ENCODE measurements at regions not wholly inside any gene's neighbourhood (a gene's known extent, or its start where the extent isn't known, plus 50 kb on each side); places are given as distances from the start of the nearest gene placed in this dataset.
A peak's percentile ranks its signal among the peaks of the same experiment; 100 is the strongest.

DNA sequence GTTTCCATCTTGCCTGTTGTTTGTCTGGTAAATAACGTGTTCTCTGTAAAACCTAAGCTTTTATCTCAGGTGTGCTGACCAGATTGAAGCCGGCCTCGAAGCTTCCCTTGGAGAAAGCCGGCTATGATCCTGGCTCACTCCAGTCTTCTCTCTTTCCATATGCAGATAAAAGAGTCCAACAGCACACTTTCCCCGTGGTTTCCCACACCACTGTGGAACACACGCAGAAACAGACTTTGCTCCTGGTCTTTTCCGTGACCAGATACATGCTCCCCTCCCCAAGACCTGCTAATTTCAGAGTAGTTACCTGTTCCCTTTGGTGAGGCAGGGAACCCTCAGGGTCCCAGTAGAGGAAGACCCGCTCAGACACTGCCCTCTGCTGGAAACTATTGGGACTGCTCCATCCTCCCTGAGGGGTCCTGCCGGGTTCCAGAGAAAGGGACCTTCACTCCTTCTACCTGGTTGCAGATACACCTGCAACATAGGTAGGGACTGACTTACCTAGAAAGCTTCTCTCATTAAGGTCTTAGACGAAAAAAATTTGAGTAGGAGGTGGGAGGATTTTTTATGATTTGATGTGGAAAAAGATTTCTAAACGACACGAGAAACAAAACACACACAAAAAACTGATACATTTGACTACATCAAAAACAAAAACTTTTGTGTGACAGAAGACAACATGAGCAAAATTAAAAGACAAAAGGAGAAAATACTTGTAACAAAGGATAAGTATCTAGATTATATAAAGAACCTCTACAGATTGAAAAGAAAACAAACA, 415.4 kb upstream of the CCDC196 start:
- peak; percentile 50 for DNase-seq (ENCODE audit: low spot score)
- intact Hi-C loops (cut with micrococcal nuclease; ENCODE audit: unreplicated experiment), result loop anchor here (1.0 to 10.0 kb wide), 4 partner anchors 111 to 906 kb away; partner anchors contain the start of gene FUT8

DNA sequence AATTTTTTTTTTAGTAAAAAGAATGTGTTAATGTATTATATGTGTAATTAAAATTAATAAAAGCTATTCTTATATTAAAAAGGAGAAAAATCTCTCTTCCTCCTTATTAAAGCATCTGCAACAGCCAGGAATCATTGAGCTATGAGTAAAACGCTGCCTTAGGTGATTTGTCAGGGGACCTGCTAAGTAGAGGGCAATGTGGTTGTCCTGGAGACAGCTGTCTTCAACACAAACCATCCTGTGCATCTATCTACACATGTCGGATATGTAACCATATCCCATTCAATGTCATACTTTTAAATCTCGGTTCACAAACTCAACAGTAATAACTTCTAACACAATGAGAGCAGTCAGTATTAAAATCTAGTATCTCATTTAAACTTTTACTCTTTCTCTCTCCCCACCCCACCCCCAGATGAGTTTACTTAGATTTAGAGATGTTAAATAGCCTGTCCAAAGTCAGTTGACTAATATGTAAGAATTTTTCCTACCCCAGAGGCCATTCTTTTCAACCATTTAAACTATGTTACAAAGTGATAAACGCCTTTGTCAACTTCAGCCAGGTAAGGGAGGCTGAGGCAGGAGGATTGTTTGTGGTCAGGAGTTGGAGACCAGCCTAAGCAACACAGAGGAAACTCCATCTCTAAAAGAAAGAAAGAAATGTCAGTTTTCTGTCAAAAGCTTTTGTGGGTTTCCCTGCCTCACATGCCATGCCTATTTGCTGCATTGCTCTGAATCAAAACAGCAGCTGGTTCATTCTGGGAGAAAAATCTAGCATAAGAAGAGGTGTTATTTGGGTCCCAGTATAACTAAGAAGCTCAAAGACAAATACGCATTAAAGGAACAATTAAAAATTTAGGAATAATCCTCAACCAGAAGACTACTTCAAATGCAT, 413.7 kb upstream of the CCDC196 start:
- Histone ChIP-seq H3K4me3 (ENCODE audit: low read depth, low read length, poor library complexity, severe bottlenecking) (no peak overlapping the region), H3K27ac (ENCODE audit: low read depth, low read length, poor library complexity, severe bottlenecking) (no peak overlapping the region), H3K27me3 (replicated peaks; ENCODE audit: insufficient read depth, low read depth, low read length, poor library complexity) (no peaks in the 10 kb centered on the region), H3K4me1 (ENCODE audit: insufficient read depth, low read length, poor library complexity, severe bottlenecking) (no peaks in the 10 kb centered on the region), H3K9me3 (ENCODE audit: low read depth, low read length, poor library complexity, severe bottlenecking) (no peaks in the 10 kb centered on the region), H3K36me3 (ENCODE audit: insufficient read depth, low read length, poor library complexity, severe bottlenecking) (no peaks in the 10 kb centered on the region)
- BruUV-seq (replicated peaks), result no TSS peak
- POLR2A ChIA-PET (ENCODE audit: low non-redundant PET), result no interaction called here
- intact Hi-C loops (cut with micrococcal nuclease; ENCODE audit: unreplicated experiment), result loop anchor here (10.0 kb wide), 1 partner anchor 238 kb away; no protein-coding TSS in a partner anchor
- no peak for DNase-seq (ENCODE audit: low spot score)
- TF ChIP-seq EZH2 (IDR thresholded peaks at IDR 0.05; ENCODE audit: borderline replicate concordance, low read depth, low read length, poor library complexity, severe bottlenecking), result no peak
- TF ChIP-seq, protein P1, sequence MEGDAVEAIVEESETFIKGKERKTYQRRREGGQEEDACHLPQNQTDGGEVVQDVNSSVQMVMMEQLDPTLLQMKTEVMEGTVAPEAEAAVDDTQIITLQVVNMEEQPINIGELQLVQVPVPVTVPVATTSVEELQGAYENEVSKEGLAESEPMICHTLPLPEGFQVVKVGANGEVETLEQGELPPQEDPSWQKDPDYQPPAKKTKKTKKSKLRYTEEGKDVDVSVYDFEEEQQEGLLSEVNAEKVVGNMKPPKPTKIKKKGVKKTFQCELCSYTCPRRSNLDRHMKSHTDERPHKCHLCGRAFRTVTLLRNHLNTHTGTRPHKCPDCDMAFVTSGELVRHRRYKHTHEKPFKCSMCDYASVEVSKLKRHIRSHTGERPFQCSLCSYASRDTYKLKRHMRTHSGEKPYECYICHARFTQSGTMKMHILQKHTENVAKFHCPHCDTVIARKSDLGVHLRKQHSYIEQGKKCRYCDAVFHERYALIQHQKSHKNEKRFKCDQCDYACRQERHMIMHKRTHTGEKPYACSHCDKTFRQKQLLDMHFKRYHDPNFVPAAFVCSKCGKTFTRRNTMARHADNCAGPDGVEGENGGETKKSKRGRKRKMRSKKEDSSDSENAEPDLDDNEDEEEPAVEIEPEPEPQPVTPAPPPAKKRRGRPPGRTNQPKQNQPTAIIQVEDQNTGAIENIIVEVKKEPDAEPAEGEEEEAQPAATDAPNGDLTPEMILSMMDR (conservative IDR thresholded peaks at IDR 0.05; ENCODE audit: low read depth, low read length), result no peak
- CTCF ChIA-PET, result no interaction called here

More for the DNA sequence above, 415.4 kb upstream of the CCDC196 start:
- Histone ChIP-seq H3K27ac (ENCODE audit: low read depth, low read length, poor library complexity, severe bottlenecking) (no peak overlapping the region), H3K4me1 (ENCODE audit: insufficient read depth, low read length, poor library complexity, severe bottlenecking) (no peaks in the 10 kb centered on the region), H3K9me3 (ENCODE audit: low read depth, low read length, poor library complexity, severe bottlenecking) (no peaks in the 10 kb centered on the region), H3K36me3 (ENCODE audit: insufficient read depth, low read length, poor library complexity, severe bottlenecking) (no peaks in the 10 kb centered on the region), H3K27me3 (replicated peaks; ENCODE audit: insufficient read depth, low read depth, low read length, poor library complexity) (no peaks in the 10 kb centered on the region), H3K4me3 (ENCODE audit: low read depth, low read length, poor library complexity, severe bottlenecking) (no peak overlapping the region)
- ChIA-PET POLR2A (ENCODE audit: low non-redundant PET) (no interaction called here), CTCF (interaction anchor here (0.6 to 1.4 kb wide), 3 partner anchors 31 to 246 kb away, joined by 3 to 4 read pairs (median 3); no protein-coding TSS in a partner anchor)
- BruUV-seq (replicated peaks), result no TSS peak
- TF ChIP-seq EZH2 (IDR thresholded peaks at IDR 0.05; ENCODE audit: borderline replicate concordance, low read depth, low read length, poor library complexity, severe bottlenecking), result no peak
- TF ChIP-seq, protein P1 (conservative IDR thresholded peaks at IDR 0.05; ENCODE audit: low read depth, low read length), result peak; percentile 90

DNA sequence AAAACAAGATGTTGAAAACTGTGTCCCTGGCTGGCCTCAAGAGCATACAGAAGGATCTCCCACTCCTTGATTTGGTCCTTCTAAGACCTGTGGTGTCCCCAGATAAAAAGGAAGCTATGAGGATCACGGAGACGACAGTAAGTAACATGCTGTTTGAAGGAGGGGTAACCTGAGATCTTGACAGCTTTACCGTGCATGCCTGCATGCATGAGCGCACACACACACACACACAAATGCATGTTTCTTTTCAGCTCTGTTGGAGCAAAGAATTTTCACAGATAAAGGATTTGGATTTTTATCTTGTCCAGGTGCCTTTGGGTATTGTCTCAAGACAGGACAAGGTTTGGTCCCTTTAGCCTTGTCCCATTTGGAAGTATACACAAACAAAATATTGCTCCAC, 411.6 kb upstream of the CCDC196 start:
- Histone ChIP-seq H3K4me3 (ENCODE audit: low read depth, low read length, poor library complexity, severe bottlenecking) (no peak overlapping the region), H3K36me3 (ENCODE audit: insufficient read depth, low read length, poor library complexity, severe bottlenecking) (no peaks in the 10 kb centered on the region), H3K4me1 (ENCODE audit: insufficient read depth, low read length, poor library complexity, severe bottlenecking) (no peaks in the 10 kb centered on the region), H3K27ac (ENCODE audit: low read depth, low read length, poor library complexity, severe bottlenecking) (no peak overlapping the region), H3K27me3 (replicated peaks; ENCODE audit: insufficient read depth, low read depth, low read length, poor library complexity) (no peaks in the 10 kb centered on the region), H3K9me3 (ENCODE audit: low read depth, low read length, poor library complexity, severe bottlenecking) (no peaks in the 10 kb centered on the region)
- BruUV-seq (replicated peaks), result no TSS peak
- ChIA-PET POLR2A (ENCODE audit: low non-redundant PET) (no interaction called here), CTCF (no interaction called here)
- intact Hi-C loops (cut with micrococcal nuclease; ENCODE audit: unreplicated experiment), result loop anchor here (10.0 kb wide), 1 partner anchor 240 kb away; no protein-coding TSS in a partner anchor
- DNase-seq (ENCODE audit: low spot score), result no peak
- no peak for TF ChIP-seq EZH2 (IDR thresholded peaks at IDR 0.05; ENCODE audit: borderline replicate concordance, low read depth, low read length, poor library complexity, severe bottlenecking)
- TF ChIP-seq, protein P1 (conservative IDR thresholded peaks at IDR 0.05; ENCODE audit: low read depth, low read length), result no peak
